Gastrocnemius medialis (tissue), 4 donors: ENCODE measurements at regions not wholly inside any gene's neighbourhood (a gene's known extent, or its start where the extent isn't known, plus 50 kb on each side); places are given as distances from the start of the nearest gene placed in this dataset.

Experiments used
- ATAC-seq, 2 donors: fragments of 150-250 bp; one replicate each; pipeline ENCODE4 v1.9.1; 2016
- DNase-seq, 2 donors: peaks; one replicate each; pipeline ENCODE4 v3.0.0-alpha.2; 2019
- H3K27ac ChIP-seq, 4 donors: fragments of 200-600 bp; sonication (generic); 1 replicate in 1 of 4; 2 replicates in 3 of 4; pipeline ENCODE4 v1.5.1; 2016 to 2018; ENCODE audit warnings: mild to moderate bottlenecking in 2 of 4, moderate library complexity in 1 of 4
- H3K27me3 ChIP-seq, 3 donors: fragments of 200-600 bp; sonication (generic) in 2 of 3; 1 replicate in 1 of 3; 2 replicates in 2 of 3; pipeline versions ENCODE4 v1.5.1 to v1.6.0; 2016 to 2019; ENCODE audit warnings: mild to moderate bottlenecking in 1 of 3, moderate library complexity in 1 of 3
- H3K36me3 ChIP-seq, 2 donors: fragments of 200-600 bp; sonication (generic) in 1 of 2; one replicate each; pipeline ENCODE4 v1.5.1; 2017 to 2018
- H3K4me1 ChIP-seq, 2 donors: fragments of 200-600 bp; sonication (generic) in 1 of 2; one replicate each; pipeline ENCODE4 v1.5.1; 2016 to 2017; ENCODE audit warnings: mild to moderate bottlenecking in 2 of 2
- H3K4me3 ChIP-seq, 4 donors: fragments of 200-600 bp; sonication (generic) in 3 of 4; 1 replicate in 1 of 4; 2 replicates in 3 of 4; pipeline ENCODE4 v1.5.1; 2016 to 2019; ENCODE audit warnings: mild to moderate bottlenecking in 2 of 4
- H3K9me3 ChIP-seq, 3 donors: fragments of 200-600 bp; sonication (generic) in 2 of 3; 1 replicate in 1 of 3; 2 replicates in 2 of 3; pipeline ENCODE4 v1.5.1; 2016 to 2019
- POLR2A ChIP-seq, 2 donors: fragments of 450-650 bp; IDR thresholded peaks; one replicate each; pipeline ENCODE4 v1.6.1; 2017; ENCODE audit warnings: antibody characterized with exemption in 2 of 2, mild to moderate bottlenecking in 2 of 2, moderate library complexity in 2 of 2
- in situ Hi-C, 4 donors: fragments of 200-750 bp; cut with MboI; loops; one replicate each; pipeline versions ENCODE4 v1.15.0 to v1.8.0; 2017; ENCODE audit warnings: low sequenced_read_pairs in 4 of 4
- intact Hi-C: fragments of 100-400 bp; cut with DNase I; formaldehyde crosslinking; loops from one replicate; pipeline ENCODE4 v1.15.1; 2023; ENCODE audit warnings: low total_unique reads
- TF ChIP-seq, protein P1 (sequence below), 5 experiments: fragments of 450-650 bp in 3 of 5; fragments of 200-600 bp in 2 of 5; sonication (generic) in 2 of 5; IDR thresholded peaks in 4 of 5; conservative IDR thresholded peaks in 1 of 5; 1 replicate in 4 of 5; 2 replicates in 1 of 5; pipeline ENCODE4 v1.5.1; 2016 to 2019; ENCODE audit warnings: antibody characterized with exemption in 5 of 5, mild to moderate bottlenecking in 3 of 5, moderate library complexity in 3 of 5

GRCh38 chr15:47622055-47622454 lies 95.2 kb upstream of the SEMA6D start:
- Histone ChIP-seq H3K27me3 (no peaks in the 10 kb centered on the region), H3K36me3 (no peaks in the 10 kb centered on the region), H3K9me3 (no peaks in the 10 kb centered on the region), H3K4me3 (no peak overlapping the region), H3K4me1 (no peaks in the 10 kb centered on the region), H3K27ac (no peak overlapping the region)
- ATAC-seq (no peak), DNase-seq (no peak)
- intact Hi-C loops (no loop called here), in situ Hi-C loops (no loop called here)
- no peak for TF ChIP-seq POLR2A (IDR thresholded peaks at IDR 0.05)
- TF ChIP-seq, protein P1, sequence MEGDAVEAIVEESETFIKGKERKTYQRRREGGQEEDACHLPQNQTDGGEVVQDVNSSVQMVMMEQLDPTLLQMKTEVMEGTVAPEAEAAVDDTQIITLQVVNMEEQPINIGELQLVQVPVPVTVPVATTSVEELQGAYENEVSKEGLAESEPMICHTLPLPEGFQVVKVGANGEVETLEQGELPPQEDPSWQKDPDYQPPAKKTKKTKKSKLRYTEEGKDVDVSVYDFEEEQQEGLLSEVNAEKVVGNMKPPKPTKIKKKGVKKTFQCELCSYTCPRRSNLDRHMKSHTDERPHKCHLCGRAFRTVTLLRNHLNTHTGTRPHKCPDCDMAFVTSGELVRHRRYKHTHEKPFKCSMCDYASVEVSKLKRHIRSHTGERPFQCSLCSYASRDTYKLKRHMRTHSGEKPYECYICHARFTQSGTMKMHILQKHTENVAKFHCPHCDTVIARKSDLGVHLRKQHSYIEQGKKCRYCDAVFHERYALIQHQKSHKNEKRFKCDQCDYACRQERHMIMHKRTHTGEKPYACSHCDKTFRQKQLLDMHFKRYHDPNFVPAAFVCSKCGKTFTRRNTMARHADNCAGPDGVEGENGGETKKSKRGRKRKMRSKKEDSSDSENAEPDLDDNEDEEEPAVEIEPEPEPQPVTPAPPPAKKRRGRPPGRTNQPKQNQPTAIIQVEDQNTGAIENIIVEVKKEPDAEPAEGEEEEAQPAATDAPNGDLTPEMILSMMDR (IDR thresholded peaks at IDR 0.05 in 4 of 5, conservative IDR thresholded peaks at IDR 0.05 in 1 of 5): no peak

DNA sequence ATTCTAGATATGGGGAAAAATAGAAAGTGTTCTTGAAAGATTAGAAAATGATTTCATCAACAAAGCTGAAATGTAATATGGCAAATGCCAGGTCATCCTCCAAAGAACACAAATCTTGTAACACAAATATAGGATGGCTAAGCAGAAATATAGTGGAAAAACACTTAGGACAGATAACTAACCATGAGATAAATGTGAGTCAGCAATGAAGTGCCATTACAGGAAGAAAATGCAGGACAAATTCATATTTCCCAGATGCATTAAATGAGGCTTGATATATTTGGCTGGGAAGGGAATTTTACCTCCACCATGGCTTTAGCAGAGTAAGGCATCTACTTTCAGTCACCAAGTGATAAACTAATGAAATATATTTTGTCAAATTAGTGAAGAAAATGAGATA lies 92.8 kb upstream of the SEMA6D start:
- no peak overlapping the region for H3K4me3 ChIP-seq
- DNase-seq: no peak
- no peak overlapping the region for H3K27ac ChIP-seq
- H3K9me3 ChIP-seq: no peaks in the 10 kb centered on the region
- in situ Hi-C loops (no loop called here), intact Hi-C loops (no loop called here)
- no peaks in the 10 kb centered on the region for H3K4me1 ChIP-seq
- no peak for TF ChIP-seq POLR2A (IDR thresholded peaks at IDR 0.05)
- TF ChIP-seq, protein P1 (IDR thresholded peaks at IDR 0.05 in 4 of 5, conservative IDR thresholded peaks at IDR 0.05 in 1 of 5): no peak
- H3K36me3 ChIP-seq: no peaks in the 10 kb centered on the region
- ATAC-seq: no peak
- H3K27me3 ChIP-seq: no peaks in the 10 kb centered on the region

DNA sequence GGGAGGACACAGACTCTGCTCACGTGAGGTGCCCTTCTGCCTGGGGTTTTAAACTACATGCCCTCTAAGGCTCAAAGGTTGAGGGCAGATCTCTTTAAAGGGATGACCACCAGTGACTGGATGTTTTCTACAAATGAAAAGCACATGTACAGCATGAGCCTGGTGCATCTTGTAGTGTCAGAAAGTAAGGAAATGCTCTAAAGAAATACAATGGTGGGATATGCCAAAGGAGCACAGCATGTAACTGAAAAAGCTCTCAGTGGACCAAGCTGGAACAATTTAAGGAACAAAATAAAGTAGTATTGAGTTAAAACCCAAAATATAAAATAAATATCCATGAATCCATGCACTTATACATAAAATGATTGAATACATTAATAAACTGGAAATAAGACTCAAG lies 78.3 kb upstream of the SEMA6D start:
- TF ChIP-seq, protein P1 (IDR thresholded peaks at IDR 0.05 in 4 of 5, conservative IDR thresholded peaks at IDR 0.05 in 1 of 5): no peak
- TF ChIP-seq POLR2A (IDR thresholded peaks at IDR 0.05): no peak
- in situ Hi-C loops: no loop called here
- Histone ChIP-seq H3K36me3 (no peaks in the 10 kb centered on the region), H3K9me3 (no peaks in the 10 kb centered on the region), H3K4me3 (no peak overlapping the region), H3K27ac (no peak overlapping the region), H3K27me3 (no peaks in the 10 kb centered on the region), H3K4me1 (no peaks in the 10 kb centered on the region)
- intact Hi-C loops: no loop called here
- DNase-seq (no peak), ATAC-seq (no peak)

- Histone ChIP-seq H3K36me3 (no peaks in the 10 kb centered on the region), H3K27ac (no peak overlapping the region)
- in situ Hi-C loops: loop anchor here in 1 of 4 donors (10.0 kb wide), 1 partner anchor 65 kb away; no protein-coding TSS in a partner anchor
Measured at GRCh38 chr15:47640079-47640478, 77.2 kb upstream of the SEMA6D start.

More at GRCh38 chr15:47640079-47640478, 77.2 kb upstream of the SEMA6D start:
- no peaks in the 10 kb centered on the region for H3K4me1 ChIP-seq
- H3K9me3 ChIP-seq: no peaks in the 10 kb centered on the region
- TF ChIP-seq, protein P1 (IDR thresholded peaks at IDR 0.05 in 4 of 5, conservative IDR thresholded peaks at IDR 0.05 in 1 of 5): no peak
- DNase-seq (no peak), ATAC-seq (no peak)
- H3K4me3 ChIP-seq: no peak overlapping the region
- intact Hi-C loops: no loop called here
- no peaks in the 10 kb centered on the region for H3K27me3 ChIP-seq
